ENCODE measurements at regions not wholly inside any gene's neighbourhood (a gene's known extent, or its start where the extent isn't known, plus 50 kb on each side); places are given as distances from the start of the nearest gene placed in this dataset.

DNA sequence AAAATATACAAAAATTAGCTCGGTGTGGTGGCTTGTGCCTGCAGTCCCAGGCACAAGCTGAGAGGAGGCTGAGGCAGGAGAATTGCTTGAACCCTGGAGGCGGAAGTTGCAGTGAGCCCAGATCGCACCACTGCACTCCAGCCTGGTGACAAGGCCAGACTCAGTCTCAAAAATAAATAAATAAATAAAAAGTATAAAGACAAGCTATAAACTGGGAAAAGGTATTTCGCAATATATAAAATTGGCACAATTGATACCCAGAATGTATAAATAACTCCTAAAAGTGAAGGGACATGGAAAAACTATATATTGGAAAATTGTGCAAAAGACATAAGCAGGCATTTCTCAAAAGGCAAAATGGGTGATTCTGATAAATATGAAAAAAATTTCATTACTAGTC, 657.9 kb upstream of the SLC8A1 start:
- TF ChIP-seq POLR2A (IDR thresholded peaks at IDR 0.05): no peak
- no peak for TF ChIP-seq CTCF (IDR thresholded peaks at IDR 0.05)
- no peaks in the 10 kb centered on the region for H3K9me3 ChIP-seq
- DNase-seq: no peak
- no peaks in the 10 kb centered on the region for H3K36me3 ChIP-seq
- no peak overlapping the region for H3K27ac ChIP-seq
- no peaks in the 10 kb centered on the region for H3K27me3 ChIP-seq
- intact Hi-C loops (cut with DNase I; ENCODE audit: low total_unique reads): no loop called here
- H3K4me3 ChIP-seq: no peak overlapping the region
- H3K4me1 ChIP-seq: no peaks in the 10 kb centered on the region

- intact Hi-C loops (cut with DNase I; ENCODE audit: low total_unique reads): no loop called here
- Histone ChIP-seq H3K9me3 (no peaks in the 10 kb centered on the region), H3K27me3 (no peaks in the 10 kb centered on the region), H3K4me1 (no peaks in the 10 kb centered on the region), H3K27ac (no peak overlapping the region), H3K4me3 (no peak overlapping the region), H3K36me3 (no peaks in the 10 kb centered on the region)
- no peak for TF ChIP-seq POLR2A (IDR thresholded peaks at IDR 0.05)
- TF ChIP-seq CTCF (IDR thresholded peaks at IDR 0.05): no peak
- no peak for DNase-seq
Measured at GRCh38 chr2:41111836-41112627, 660.1 kb upstream of the SLC8A1 start.

GRCh38 chr2:41116106-41116797, 664.4 kb upstream of the SLC8A1 start:
- intact Hi-C loops (cut with DNase I; ENCODE audit: low total_unique reads): no loop called here
- no peak for DNase-seq
- Histone ChIP-seq H3K4me1 (peaks cover 0 to 3% of the 10 kb centered on the region in 2 donors), H3K36me3 (no peaks in the 10 kb centered on the region), H3K27ac (no peak overlapping the region), H3K9me3 (no peaks in the 10 kb centered on the region), H3K27me3 (no peaks in the 10 kb centered on the region), H3K4me3 (no peak overlapping the region)
- TF ChIP-seq POLR2A (IDR thresholded peaks at IDR 0.05): no peak
- TF ChIP-seq CTCF (IDR thresholded peaks at IDR 0.05): no peak

GRCh38 chr2:41119489-41119888, 667.6 kb upstream of the SLC8A1 start:
- TF ChIP-seq CTCF (IDR thresholded peaks at IDR 0.05): no peak
- no peak for TF ChIP-seq POLR2A (IDR thresholded peaks at IDR 0.05)
- intact Hi-C loops (cut with DNase I; ENCODE audit: low total_unique reads): no loop called here

GRCh38 chr2:41123341-41123740, 671.5 kb upstream of the SLC8A1 start:
- Histone ChIP-seq H3K4me1 (no peaks in the 10 kb centered on the region), H3K9me3 (no peaks in the 10 kb centered on the region), H3K27me3 (no peaks in the 10 kb centered on the region), H3K36me3 (no peaks in the 10 kb centered on the region), H3K4me3 (no peak overlapping the region), H3K27ac (no peak overlapping the region)
- no peak for TF ChIP-seq CTCF (IDR thresholded peaks at IDR 0.05)
- TF ChIP-seq POLR2A (IDR thresholded peaks at IDR 0.05): no peak
- intact Hi-C loops (cut with DNase I; ENCODE audit: low total_unique reads): no loop called here
- DNase-seq: no peak

More at GRCh38 chr2:41119489-41119888, 667.6 kb upstream of the SLC8A1 start:
- Histone ChIP-seq H3K4me3 (no peak overlapping the region), H3K4me1 (peaks cover 0 to 3% of the 10 kb centered on the region in 2 donors), H3K9me3 (no peaks in the 10 kb centered on the region), H3K27me3 (no peaks in the 10 kb centered on the region), H3K27ac (no peak overlapping the region), H3K36me3 (no peaks in the 10 kb centered on the region)
- no peak for DNase-seq

Data from uterus (tissue), 3 donors.